ENCODE measurements at regions not wholly inside any gene's neighbourhood (a gene's known extent, or its start where the extent isn't known, plus 50 kb on each side); places are given as distances from the start of the nearest gene placed in this dataset.

DNA sequence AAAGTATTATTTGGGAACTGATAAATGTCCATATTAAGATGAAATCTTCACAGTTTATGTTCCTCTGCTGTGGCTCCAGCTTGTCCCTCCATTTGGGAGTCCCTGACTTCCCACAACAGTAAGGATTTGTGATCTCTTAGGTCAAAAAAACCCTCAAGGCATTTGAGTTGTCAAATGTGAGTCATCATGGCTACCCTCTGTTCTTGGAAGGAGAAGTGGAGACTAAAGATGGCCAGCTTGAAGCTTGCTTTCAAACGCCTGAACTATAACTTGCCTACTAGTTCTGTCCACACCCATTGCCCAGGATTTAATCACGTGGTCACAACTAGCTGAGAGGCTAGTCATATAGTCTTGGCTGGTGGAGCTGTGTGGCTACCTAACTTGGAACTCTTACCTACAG, 107.8 kb downstream of the CCNG2 start:
- TF ChIP-seq CTCF (IDR thresholded peaks at IDR 0.05): no peak
- no peak for TF ChIP-seq ZFX (IDR thresholded peaks at IDR 0.05; ENCODE audit: borderline replicate concordance)

Data from 22Rv1 (cell line).